HG03139 (cell line): ENCODE measurements at regions not wholly inside any gene's neighbourhood (a gene's known extent, or its start where the extent isn't known, plus 50 kb on each side); places are given as distances from the start of the nearest gene placed in this dataset.

Experiments
- ATAC-seq: cut with Tn5 transposase; IDR thresholded peaks from one replicate; pipeline ENCODE4 v1.9.1; 2021; ENCODE audit not compliant: unreplicated experiment

- ATAC-seq = no peak
These were observed 1017.2 kb downstream of the TUSC7 start for GRCh38 chr3:117726776-117727175.

DNA sequence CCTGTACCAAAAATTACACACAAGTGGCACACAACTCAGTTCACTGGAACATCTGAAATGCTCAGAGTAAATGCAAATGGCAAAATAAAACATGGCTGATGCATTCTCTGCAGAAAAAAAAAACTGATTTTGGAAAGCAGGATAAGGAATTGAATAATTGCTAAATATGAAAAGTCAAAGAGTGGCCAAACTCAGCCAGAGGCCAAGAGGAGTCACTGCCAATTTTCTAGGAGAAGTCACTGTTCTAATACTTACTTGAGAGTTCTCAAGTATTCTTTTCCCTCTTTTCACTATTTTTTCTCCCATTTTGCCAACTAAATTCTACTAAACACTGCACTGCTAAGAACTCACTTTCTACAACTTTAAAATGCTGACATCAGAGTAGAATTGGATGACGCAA is 1018.6 kb downstream of the TUSC7 start:
- ATAC-seq = no peak

- no peak for ATAC-seq
These were observed 1024.9 kb downstream of the TUSC7 start for GRCh38 chr3:117734496-117734895.

GRCh38 chr3:117735481-117736101 is 1026.0 kb downstream of the TUSC7 start:
- ATAC-seq = no peak

- ATAC-seq = no peak
These were observed 1027.3 kb downstream of the TUSC7 start for GRCh38 chr3:117736846-117737245.

DNA sequence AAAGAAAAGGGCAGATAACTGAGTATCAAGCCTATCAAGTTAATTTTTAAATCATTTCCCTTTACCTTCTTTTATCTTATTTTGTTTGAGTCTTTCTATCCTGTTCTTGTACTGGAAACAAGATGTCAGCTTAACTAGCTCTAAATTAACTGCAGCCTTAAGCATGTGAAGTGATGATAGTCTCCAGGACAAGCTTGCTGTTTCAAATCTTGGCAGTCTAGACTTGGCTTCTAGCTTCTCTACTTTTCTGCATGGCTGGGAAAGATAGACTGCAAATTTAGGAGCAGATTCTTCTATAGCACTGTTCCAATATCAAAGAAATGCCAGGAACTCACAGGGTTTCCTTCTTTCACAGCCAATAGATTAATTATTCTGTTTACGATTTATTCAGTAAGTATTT is 1034.4 kb downstream of the TUSC7 start:
- no peak for ATAC-seq

DNA sequence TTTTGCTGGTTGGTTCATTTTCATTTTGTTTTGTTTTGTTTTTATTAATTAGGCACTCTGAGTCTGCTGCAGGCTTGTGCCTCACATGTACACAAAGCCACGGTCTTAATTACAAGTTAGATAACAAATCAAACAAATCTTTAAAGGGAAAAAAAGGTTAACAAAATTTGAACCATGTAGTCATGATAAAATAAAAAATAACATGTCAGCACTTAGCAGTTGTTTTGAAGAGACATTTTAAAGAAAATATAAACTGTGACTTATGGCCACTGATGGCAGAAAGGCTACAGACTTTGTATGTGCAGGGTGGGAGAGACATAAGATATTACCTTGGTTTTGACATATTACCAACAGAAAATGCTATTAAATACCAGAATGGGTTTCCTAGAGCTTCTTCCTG is 1035.4 kb downstream of the TUSC7 start:
- ATAC-seq = no peak

GRCh38 chr3:117745516-117745915 is 1035.9 kb downstream of the TUSC7 start:
- ATAC-seq = no peak

DNA sequence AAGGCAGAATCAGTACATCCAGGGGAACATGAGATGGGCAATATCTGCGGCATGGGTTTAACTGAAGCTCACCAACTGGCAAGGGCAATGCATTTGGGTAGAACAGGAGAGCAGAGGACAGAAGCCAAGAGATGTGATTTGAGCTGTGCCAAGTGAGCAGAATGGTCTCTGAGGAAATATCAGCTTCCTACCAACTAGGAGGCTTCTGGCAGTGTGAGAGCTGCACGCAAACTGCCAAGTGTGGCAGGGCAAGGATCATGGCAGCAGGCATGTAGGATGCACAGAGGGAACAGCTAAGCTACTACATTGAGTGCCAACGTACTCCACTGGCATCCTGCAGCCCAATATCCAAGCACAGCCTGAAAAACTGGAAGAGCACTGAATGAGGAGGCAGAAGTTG is 1036.5 kb downstream of the TUSC7 start:
- ATAC-seq = no peak

- ATAC-seq = no peak
These were observed 1038.6 kb downstream of the TUSC7 start for GRCh38 chr3:117748131-117748530.

- no peak for ATAC-seq
These were observed 1041.2 kb downstream of the TUSC7 start for GRCh38 chr3:117750674-117751269.

DNA sequence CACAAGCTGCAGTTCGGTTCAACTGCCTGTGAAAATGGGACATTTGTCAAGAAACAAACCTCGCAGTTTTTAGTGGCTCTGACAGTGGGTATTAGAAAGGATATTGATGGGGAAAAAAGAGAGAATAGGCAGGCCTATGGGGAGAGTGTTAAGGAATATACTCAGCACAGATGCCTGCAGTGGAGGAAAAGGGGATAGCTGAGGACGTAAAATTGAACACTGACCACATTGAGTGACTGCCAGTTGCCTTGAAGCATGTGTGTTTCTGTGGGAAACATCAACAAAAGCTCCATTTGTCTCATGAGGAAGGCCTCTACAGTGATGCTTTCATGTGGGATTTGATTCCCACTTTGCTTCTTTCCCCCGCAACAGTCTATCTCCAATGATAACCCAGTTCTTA is 1042.1 kb downstream of the TUSC7 start:
- no peak for ATAC-seq

DNA sequence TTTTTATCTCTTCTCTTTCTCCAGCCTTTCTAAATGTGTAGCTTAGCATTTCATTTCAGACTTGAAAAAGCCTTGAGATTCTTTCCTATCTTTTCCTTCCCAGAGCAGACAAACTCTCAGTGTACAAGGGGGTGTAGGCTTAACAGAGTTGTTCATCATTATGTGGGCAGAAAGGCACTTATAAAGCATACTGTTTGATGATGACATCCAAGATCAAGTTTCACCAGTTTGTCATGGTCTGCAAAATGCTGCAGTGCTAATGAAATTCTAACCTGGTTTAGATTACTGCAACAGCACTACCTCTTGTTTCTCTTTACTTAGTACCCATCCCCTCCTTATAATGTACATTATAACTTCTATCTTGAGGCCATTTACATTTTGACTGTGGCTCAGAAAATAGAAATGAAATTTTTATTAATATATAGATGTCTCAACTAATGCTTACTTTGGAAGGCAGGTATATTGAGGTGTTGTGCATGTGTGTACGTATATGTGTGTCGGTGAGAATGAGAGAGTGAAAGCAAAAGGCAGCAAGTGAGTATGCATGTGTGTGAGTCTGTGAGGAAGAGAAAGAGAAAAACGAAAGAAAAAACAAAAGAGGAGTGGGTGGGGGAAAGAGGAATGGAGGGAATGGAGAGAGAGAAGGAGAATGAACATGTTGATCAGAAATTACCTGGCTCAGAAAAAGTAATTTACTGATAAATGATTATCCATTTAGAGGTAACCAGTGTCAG is 1043.6 kb downstream of the TUSC7 start:
- no peak for ATAC-seq

DNA sequence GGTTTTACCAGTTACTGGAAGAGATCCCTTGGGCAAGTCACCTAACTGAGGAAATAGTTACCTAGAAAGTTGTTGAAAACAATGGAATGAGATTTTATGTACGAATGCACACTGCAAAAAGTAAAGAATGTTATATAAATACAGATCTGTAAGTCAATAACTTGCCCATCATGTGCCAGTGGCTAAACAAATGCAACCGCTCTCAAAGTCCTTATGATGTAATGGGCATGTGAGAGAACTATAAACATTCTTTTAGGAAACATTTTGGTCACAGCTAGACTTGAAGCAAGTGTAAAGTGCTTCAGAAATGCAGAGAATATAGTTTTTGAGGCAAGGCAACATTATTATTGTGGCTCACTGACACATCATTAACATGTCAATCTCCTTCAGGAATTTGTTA is 1044.5 kb downstream of the TUSC7 start:
- ATAC-seq = no peak

DNA sequence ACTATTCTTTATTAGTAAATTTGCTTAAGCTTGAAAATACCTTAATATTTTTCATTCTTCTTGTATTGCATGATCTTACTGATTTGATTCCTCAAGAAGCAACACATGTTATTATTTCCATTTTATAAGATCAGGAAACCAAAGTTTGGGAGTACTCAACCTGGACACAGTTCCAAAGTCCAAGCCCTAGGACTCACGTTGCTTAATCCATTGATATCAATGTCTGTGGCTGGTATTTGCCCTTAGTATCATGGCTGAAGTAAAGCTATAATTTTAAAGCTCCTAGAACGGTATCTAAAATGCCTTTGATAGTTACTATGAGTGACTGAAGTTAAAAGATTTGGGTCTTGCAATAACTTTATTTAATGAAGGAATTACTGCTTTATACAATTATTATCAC is 1045.3 kb downstream of the TUSC7 start:
- no peak for ATAC-seq

DNA sequence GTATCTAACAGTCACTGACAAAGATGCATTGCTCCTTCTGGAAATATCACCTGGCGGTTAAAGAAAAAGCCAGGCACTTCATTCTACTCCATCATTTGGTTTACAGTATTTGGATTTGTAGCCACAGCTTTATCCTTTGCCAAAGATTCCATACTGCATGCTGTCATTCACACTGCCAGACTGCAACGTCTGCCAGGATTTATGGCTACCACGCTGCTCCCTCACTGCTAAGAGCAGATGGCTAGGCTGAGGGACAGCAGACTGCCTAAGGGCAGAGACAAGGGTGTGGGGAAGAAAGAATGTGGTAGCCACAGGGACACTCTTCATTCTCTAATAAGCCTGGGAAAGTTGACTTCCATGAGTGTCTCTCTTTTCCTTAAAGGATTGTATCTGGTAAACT is 1047.0 kb downstream of the TUSC7 start:
- no peak for ATAC-seq

GRCh38 chr3:117761703-117762620 is 1052.4 kb downstream of the TUSC7 start:
- no peak for ATAC-seq

GRCh38 chr3:117762621-117763037 is 1053.0 kb downstream of the TUSC7 start:
- no peak for ATAC-seq

GRCh38 chr3:117763561-117763960 is 1054.0 kb downstream of the TUSC7 start:
- ATAC-seq = no peak

- no peak for ATAC-seq
These were observed 1059.0 kb downstream of the TUSC7 start for GRCh38 chr3:117768581-117768980.

- ATAC-seq = no peak
These were observed 1064.6 kb downstream of the TUSC7 start for GRCh38 chr3:117774130-117774529.
